GM21529 (cell line): ENCODE measurements at regions not wholly inside any gene's neighbourhood (a gene's known extent, or its start where the extent isn't known, plus 50 kb on each side); places are given as distances from the start of the nearest gene placed in this dataset.
A peak's percentile ranks its signal among the peaks of the same experiment; 100 is the strongest.

Source experiments
- ATAC-seq: cut with Tn5 transposase; IDR thresholded peaks from one replicate; pipeline ENCODE4 v1.9.1; 2021; ENCODE audit not compliant: unreplicated experiment

GRCh38 chrX:16444353-16444752 is 205.6 kb upstream of the S100G start:
- ATAC-seq = no peak

- ATAC-seq = peak; percentile 86
Measured at GRCh38 chrX:16445166-16445752, 204.7 kb upstream of the S100G start.

GRCh38 chrX:16451334-16451733 is 198.6 kb upstream of the S100G start:
- ATAC-seq = no peak

GRCh38 chrX:16454926-16455325 is 195.0 kb upstream of the S100G start:
- ATAC-seq = no peak

GRCh38 chrX:16457239-16457638 is 192.7 kb upstream of the S100G start:
- ATAC-seq = no peak

GRCh38 chrX:16458208-16458607 is 191.8 kb upstream of the S100G start:
- ATAC-seq = no peak

- ATAC-seq = no peak
Measured at GRCh38 chrX:16459008-16459407, 190.9 kb upstream of the S100G start.

- no peak for ATAC-seq
Measured at GRCh38 chrX:16461968-16462367, 188.0 kb upstream of the S100G start.

GRCh38 chrX:16462912-16463311 is 187.0 kb upstream of the S100G start:
- ATAC-seq = no peak

- ATAC-seq = no peak
Measured at GRCh38 chrX:16464369-16464768, 185.6 kb upstream of the S100G start.

GRCh38 chrX:16465081-16465876 is 184.7 kb upstream of the S100G start:
- ATAC-seq = no peak

- ATAC-seq = no peak
Measured at GRCh38 chrX:16466640-16467432, 183.1 kb upstream of the S100G start.

- ATAC-seq = no peak
Measured at GRCh38 chrX:16469870-16470269, 180.1 kb upstream of the S100G start.

GRCh38 chrX:16472345-16472744 is 177.6 kb upstream of the S100G start:
- no peak for ATAC-seq

GRCh38 chrX:16474511-16474910 is 175.4 kb upstream of the S100G start:
- no peak for ATAC-seq

GRCh38 chrX:16476009-16476408 is 173.9 kb upstream of the S100G start:
- no peak for ATAC-seq

- ATAC-seq = no peak
Measured at GRCh38 chrX:16476692-16477091, 173.3 kb upstream of the S100G start.

- no peak for ATAC-seq
Measured at GRCh38 chrX:16479206-16479869, 170.6 kb upstream of the S100G start.

- ATAC-seq = no peak
Measured at GRCh38 chrX:16480049-16480448, 169.9 kb upstream of the S100G start.

GRCh38 chrX:16484338-16484737 is 165.6 kb upstream of the S100G start:
- no peak for ATAC-seq

- no peak for ATAC-seq
Measured at GRCh38 chrX:16487620-16488385, 162.2 kb upstream of the S100G start.
